ENCODE measurements at regions not wholly inside any gene's neighbourhood (a gene's known extent, or its start where the extent isn't known, plus 50 kb on each side); places are given as distances from the start of the nearest gene placed in this dataset.

DNA sequence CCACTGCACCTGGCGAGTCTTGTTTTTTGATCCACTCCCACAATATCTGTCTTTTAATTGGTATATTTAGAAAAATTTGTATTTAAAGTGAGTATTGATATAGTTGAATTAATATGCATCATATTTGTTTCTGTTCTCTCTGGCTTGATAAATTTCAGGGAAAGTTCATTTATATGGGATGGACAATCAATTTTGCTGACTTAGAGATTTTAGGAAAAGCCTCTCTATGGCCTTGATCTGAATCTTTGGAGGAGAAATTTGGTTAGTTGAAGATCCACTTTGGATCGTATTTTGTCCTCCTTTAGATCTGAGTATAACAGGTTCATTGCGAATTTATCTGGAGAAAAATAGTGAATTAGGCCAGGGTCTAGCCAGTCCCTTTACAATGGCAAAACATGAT is 67.2 kb downstream of the SPRY2 start:
- no peak for ATAC-seq
- H3K36me3 ChIP-seq: no peaks in the 10 kb centered on the region
- no peak overlapping the region for H3K4me3 ChIP-seq
- DNase-seq: no peak
- 98 to 99% (median 99%) methylated on average over 3 of the region's 3 CpGs for WGBS, 4 donors
- peaks cover 0 to 23% (median 9%) of the 10 kb centered on the region in 12 donors for H3K4me1 ChIP-seq
- H3K9me3 ChIP-seq: peaks cover 0 to 12% (median 3%) of the 10 kb centered on the region in 12 donors
- TF ChIP-seq POLR2A (IDR thresholded peaks at IDR 0.05): no peak
- TF ChIP-seq, protein P1, sequence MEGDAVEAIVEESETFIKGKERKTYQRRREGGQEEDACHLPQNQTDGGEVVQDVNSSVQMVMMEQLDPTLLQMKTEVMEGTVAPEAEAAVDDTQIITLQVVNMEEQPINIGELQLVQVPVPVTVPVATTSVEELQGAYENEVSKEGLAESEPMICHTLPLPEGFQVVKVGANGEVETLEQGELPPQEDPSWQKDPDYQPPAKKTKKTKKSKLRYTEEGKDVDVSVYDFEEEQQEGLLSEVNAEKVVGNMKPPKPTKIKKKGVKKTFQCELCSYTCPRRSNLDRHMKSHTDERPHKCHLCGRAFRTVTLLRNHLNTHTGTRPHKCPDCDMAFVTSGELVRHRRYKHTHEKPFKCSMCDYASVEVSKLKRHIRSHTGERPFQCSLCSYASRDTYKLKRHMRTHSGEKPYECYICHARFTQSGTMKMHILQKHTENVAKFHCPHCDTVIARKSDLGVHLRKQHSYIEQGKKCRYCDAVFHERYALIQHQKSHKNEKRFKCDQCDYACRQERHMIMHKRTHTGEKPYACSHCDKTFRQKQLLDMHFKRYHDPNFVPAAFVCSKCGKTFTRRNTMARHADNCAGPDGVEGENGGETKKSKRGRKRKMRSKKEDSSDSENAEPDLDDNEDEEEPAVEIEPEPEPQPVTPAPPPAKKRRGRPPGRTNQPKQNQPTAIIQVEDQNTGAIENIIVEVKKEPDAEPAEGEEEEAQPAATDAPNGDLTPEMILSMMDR (IDR thresholded peaks at IDR 0.05): no peak
- no peaks in the 10 kb centered on the region for H3K27me3 ChIP-seq
- no peak overlapping the region for H3K27ac ChIP-seq
- intact Hi-C loops (cut with DNase I): no loop called here

- ATAC-seq (no peak), DNase-seq (no peak)
- no peaks in the 10 kb centered on the region for H3K4me1 ChIP-seq
- intact Hi-C loops (cut with DNase I): no loop called here
- H3K36me3 ChIP-seq: no peaks in the 10 kb centered on the region
- H3K27ac ChIP-seq: no peak overlapping the region
- TF ChIP-seq, protein P1 (IDR thresholded peaks at IDR 0.05): no peak
- TF ChIP-seq POLR2A (IDR thresholded peaks at IDR 0.05): no peak
- H3K4me3 ChIP-seq: no peak overlapping the region
- WGBS, 4 donors: 80 to 89% (median 85%) methylated on average over 1 of the region's 1 CpG
- H3K27me3 ChIP-seq: no peaks in the 10 kb centered on the region
- peaks cover 0 to 12% (median 0%) of the 10 kb centered on the region in 12 donors for H3K9me3 ChIP-seq
Observed at GRCh38 chr13:80265348-80265747, 75.6 kb downstream of the SPRY2 start.

DNA sequence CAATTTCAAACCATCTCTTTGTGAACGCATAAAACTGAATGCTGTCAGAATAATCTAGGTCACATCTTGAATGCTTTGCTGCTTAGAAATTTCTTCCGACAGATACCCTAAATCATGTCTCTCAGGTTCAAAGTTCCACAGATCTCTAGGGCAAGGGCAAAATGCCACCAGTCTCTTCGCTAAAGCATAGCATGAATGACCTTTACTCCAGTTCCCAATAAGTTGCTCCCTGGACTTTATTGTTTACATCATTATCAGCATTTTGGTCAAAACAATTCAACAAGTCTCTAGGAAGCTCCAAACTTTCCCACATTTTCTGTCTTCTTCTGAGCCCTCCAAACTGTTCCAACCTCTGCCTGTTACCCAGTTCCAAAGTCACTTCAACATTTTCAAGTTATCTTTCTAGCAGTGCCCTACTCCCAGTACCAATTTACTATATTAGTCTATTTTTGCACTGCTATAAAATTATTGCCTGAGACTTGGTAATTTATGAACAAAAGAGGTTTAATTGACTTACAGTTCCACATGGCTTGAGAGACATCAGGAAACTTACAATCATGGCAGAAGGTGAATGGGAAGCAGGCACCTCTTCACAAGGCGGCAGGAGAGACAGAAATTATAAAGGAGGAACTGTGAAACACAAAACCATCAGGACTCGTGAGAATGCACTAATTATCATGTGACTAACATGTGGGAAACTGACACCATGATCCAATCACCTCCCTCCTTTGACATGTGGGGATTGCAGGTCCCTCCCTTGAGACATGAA is 77.0 kb downstream of the SPRY2 start:
- Histone ChIP-seq H3K9me3 (peaks cover 0 to 12% (median 0%) of the 10 kb centered on the region in 12 donors), H3K36me3 (no peaks in the 10 kb centered on the region), H3K27me3 (no peaks in the 10 kb centered on the region), H3K27ac (no peak overlapping the region), H3K4me3 (no peak overlapping the region), H3K4me1 (no peaks in the 10 kb centered on the region)
- TF ChIP-seq, protein P1 (IDR thresholded peaks at IDR 0.05): no peak
- TF ChIP-seq POLR2A (IDR thresholded peaks at IDR 0.05): no peak
- ATAC-seq: no peak
- no peak for DNase-seq
- intact Hi-C loops (cut with DNase I): no loop called here
- 83 to 93% (median 88%) methylated on average over 5 of the region's 5 CpGs for WGBS, 4 donors

DNA sequence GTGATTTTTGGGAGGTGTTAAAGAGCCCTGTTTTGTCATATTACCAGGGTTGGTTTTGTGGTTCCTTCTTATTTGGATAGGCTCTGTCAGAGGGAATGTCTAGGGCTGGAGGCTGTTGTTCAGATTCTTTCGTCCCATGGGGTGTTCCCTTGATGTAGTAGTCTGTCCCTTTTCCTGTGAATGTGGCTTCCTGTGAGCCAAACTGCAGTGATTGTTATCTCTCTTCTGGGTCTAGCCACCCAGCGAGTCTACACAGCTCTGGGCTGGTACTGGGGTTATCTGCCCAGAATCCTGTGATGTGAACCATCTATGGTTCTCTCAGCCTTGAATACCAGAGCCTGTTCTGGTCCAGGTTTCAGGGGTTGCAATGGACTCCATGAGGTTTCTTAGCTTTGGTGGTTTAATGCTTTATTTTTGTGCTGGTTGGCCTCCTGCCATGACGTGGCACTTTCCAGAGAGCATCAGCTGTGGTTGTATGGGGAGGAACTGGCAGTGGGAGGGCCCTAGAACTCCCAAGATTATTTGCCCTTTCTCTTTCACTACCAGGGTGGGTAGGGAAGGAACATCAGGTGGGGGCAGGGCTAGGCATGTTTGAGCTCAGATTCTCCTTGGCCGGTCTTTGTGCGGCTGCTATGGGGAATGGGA is 78.8 kb downstream of the SPRY2 start:
- intact Hi-C loops (cut with DNase I): no loop called here
- no peak for TF ChIP-seq POLR2A (IDR thresholded peaks at IDR 0.05)
- TF ChIP-seq, protein P1 (IDR thresholded peaks at IDR 0.05): no peak

More for the DNA sequence above, 78.8 kb downstream of the SPRY2 start:
- DNase-seq: no peak
- no peak for ATAC-seq
- WGBS, 4 donors: 74 to 90% (median 78%) methylated on average over 5 of the region's 5 CpGs
- H3K27ac ChIP-seq: no peak overlapping the region
- H3K9me3 ChIP-seq: peaks cover 0 to 12% (median 0%) of the 10 kb centered on the region in 12 donors
- no peaks in the 10 kb centered on the region for H3K4me1 ChIP-seq
- no peaks in the 10 kb centered on the region for H3K27me3 ChIP-seq
- H3K36me3 ChIP-seq: no peaks in the 10 kb centered on the region
- no peak overlapping the region for H3K4me3 ChIP-seq

Measured in heart left ventricle (tissue), 16 donors.